GM19238 (cell line): ENCODE measurements at regions not wholly inside any gene's neighbourhood (a gene's known extent, or its start where the extent isn't known, plus 50 kb on each side); places are given as distances from the start of the nearest gene placed in this dataset.

ENCODE experiments used
- DNase-seq: peaks from one replicate; pipeline ENCODE4 v3.0.0; 2011; ENCODE audit warnings: low spot score; ENCODE audit not compliant: insufficient read length

GRCh38 chr16:74183601-74184360 lies 112.8 kb upstream of the PSMD7 start:
- DNase-seq: no peak

- DNase-seq: no peak
These were observed 126.8 kb upstream of the PSMD7 start for GRCh38 chr16:74169687-74170376.

- DNase-seq: no peak
These were observed 127.5 kb upstream of the PSMD7 start for GRCh38 chr16:74169066-74169465.

GRCh38 chr16:74168445-74168844 lies 128.2 kb upstream of the PSMD7 start:
- no peak for DNase-seq

GRCh38 chr16:74166456-74166855 lies 130.2 kb upstream of the PSMD7 start:
- no peak for DNase-seq

- DNase-seq: no peak
These were observed 131.0 kb upstream of the PSMD7 start for GRCh38 chr16:74165566-74166080.

- DNase-seq: no peak
These were observed 135.9 kb upstream of the PSMD7 start for GRCh38 chr16:74160759-74161158.

GRCh38 chr16:74153773-74154172 lies 142.8 kb upstream of the PSMD7 start:
- DNase-seq: no peak

GRCh38 chr16:74146643-74147042 lies 150.0 kb upstream of the PSMD7 start:
- no peak for DNase-seq

GRCh38 chr16:74143171-74143570 lies 153.4 kb upstream of the PSMD7 start:
- DNase-seq: no peak

GRCh38 chr16:74141015-74141414 lies 155.6 kb upstream of the PSMD7 start:
- DNase-seq: no peak

- DNase-seq: no peak
These were observed 156.1 kb upstream of the PSMD7 start for GRCh38 chr16:74140557-74140956.

- DNase-seq: no peak
These were observed 172.8 kb upstream of the PSMD7 start for GRCh38 chr16:74123826-74124225.

GRCh38 chr16:74123195-74123594 lies 173.4 kb upstream of the PSMD7 start:
- no peak for DNase-seq

- no peak for DNase-seq
These were observed 178.8 kb upstream of the PSMD7 start for GRCh38 chr16:74117798-74118197.

- DNase-seq: no peak
These were observed 183.1 kb upstream of the PSMD7 start for GRCh38 chr16:74113545-74113944.

GRCh38 chr16:74111456-74111982 lies 185.1 kb upstream of the PSMD7 start:
- DNase-seq: no peak

- peak; percentile 2 for DNase-seq
These were observed 188.6 kb upstream of the PSMD7 start for GRCh38 chr16:74107795-74108610.

- no peak for DNase-seq
These were observed 192.6 kb upstream of the PSMD7 start for GRCh38 chr16:74104022-74104421.

GRCh38 chr16:74101379-74102137 lies 195.1 kb upstream of the PSMD7 start:
- DNase-seq: no peak
